Activated effector memory CD4-positive, alpha-beta T cell treated with anti-CD3 and anti-CD28 coated beads, Interleukin-2, amount 50 U/mL, for 16 hours (primary cell): ENCODE measurements at regions not wholly inside any gene's neighbourhood (a gene's known extent, or its start where the extent isn't known, plus 50 kb on each side); places are given as distances from the start of the nearest gene placed in this dataset.
"Not testable (repeated sequence)": the region's sequence is repeated elsewhere in the genome, so short reads cannot be mapped to it uniquely, and the experiment has no call there.

ENCODE experiments used
- DNase-seq: peaks from one replicate; pipeline ENCODE4 v3.0.0-alpha.2; 2020

DNA sequence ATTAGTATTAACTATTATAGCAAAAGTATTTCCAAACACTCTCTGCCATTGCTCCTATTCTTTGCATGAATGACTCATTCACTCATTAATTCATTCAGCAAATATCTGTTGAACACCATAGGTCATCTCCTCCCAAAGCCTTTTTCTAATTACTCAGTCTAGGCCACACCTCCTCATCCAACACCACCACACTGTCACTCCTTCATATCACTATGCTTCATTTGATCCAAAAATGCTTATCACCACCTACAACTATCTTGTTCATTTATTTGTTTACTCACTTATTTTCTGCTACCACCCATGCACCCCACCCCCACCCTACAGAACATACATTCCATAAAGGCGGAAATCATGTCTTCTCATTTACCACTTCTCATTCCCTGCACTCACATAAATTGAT lies 94.4 kb upstream of the TNFSF4 start:
- DNase-seq: no peak

DNA sequence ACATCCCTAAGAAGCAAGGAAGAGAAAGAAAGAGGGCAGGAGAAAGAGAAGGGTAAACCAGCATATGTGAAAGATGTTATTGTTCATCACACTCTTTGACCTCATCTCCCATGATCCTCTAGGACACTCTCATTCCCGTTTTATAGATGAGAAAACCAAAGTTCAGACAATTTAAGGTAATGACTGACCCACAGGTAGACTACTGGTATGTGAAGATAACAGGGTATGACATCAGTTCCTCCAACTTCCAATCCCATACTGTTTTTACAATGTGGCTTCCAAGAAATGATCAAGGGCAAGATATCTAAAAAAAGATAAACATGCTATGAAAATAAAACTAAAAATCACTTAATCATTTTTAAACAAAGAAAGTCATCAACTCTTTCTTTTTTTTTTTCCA lies 95.2 kb upstream of the TNFSF4 start:
- no peak for DNase-seq

DNA sequence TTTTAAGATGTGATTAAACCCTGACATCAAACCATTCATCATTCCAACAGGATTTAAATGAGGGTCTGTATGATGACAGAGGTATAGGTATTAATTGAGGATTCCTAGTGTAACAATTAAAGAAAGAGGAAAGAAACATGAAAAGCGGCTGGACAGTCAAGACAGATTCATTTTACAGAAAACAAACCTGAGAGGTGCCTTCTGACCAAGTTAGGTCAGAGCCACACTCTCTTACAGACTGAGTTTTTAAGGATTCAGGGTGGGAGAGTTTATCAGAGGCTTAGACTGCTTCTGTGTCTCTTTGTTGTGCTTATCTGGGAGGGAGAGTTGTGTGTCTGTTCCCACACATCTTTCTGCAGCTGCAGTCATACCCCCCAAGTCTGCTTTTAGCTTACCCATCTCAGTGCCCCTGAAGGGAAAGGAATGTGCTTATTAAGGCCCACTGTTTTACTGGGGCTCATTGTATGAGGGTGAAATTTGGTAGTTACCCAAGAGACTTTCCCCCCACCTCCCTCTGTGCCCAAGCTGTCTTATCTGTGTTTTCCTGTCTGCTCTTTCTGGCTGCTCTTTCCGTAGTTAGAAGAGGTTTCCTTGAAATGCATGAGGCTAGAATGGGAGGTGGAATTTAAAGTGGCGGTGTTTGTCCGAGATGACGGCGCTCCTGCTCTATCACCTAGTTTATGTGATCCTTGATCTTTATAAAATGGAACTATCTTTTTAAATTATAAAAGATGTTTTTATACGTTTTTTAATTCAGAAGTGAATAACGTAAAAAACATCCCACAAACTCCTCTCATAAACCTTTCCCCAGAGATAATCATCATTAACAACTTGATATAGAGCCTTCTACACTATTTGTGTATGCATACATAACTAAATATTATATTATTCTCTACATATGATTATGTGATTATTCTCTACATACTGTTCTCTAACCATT lies 96.0 kb upstream of the TNFSF4 start:
- no peak for DNase-seq

DNA sequence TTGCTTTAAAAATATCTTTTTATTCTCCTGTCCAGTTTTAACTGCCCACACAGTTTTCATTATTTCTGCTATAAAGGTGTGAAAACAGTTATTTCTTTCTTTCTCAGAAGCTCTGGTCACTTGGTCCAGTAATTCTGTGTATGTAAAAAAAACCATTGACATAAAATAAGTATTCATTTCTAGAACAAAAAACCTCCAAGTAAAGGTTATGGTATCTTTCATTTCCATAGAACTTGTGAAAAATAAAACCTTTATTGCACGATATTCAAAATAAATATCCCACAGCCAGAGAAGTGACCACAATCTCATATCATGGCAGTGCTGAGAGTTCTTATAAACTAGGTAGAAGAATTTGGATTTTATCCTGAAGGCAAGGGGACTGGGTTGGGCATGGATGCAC lies 96.9 kb upstream of the TNFSF4 start:
- DNase-seq: no peak

DNA sequence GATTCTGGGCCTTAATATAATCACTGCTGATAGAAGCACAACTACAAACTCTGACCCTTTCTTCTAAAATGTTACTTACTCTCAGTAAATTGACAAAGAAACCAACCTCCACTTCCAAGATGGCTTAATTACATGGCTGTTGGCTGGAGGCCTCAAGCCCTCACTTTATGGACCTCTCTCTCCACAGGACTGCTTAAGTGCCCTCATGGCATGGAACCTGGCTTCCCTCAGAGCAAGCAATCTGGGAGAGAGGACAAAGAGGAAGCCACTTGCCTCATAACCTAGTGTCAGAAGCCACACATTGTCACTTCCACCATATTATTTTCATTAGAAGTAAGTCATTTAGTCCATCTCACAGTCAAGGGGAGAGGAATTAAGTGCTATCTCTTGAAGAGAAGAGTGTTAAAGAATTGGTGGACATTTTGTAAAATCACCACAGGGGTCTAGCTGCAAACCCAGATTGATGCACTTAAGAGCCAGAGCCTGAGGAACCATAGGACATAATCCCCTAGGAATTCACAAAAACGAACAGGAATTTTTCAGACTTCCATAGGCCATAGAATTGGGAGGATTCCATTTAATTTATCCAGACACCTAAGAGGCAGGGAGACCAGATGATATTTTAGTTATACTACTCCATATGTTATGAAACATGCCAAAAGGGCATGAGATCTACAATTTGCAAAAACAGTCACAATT lies 97.5 kb upstream of the TNFSF4 start:
- DNase-seq: no peak

DNA sequence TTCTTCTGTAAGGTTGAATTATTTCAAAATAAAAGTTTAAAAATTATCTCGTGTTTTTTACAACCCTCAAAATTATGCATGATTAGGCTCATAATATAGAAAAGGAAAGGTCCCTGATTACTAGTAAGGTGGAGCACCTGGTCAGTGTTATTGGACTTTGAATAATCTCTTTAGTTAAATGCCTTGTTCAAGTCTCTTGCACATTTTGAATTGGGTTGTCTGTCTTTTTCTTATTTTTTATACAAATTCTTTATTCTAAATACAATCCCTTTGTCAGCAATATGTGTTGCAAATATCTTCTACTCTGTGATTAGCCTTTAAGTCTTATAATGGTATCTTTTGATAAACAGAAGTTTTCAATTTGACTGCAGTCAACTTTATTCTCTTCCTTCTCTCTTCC lies 100.7 kb upstream of the TNFSF4 start:
- no peak for DNase-seq

DNA sequence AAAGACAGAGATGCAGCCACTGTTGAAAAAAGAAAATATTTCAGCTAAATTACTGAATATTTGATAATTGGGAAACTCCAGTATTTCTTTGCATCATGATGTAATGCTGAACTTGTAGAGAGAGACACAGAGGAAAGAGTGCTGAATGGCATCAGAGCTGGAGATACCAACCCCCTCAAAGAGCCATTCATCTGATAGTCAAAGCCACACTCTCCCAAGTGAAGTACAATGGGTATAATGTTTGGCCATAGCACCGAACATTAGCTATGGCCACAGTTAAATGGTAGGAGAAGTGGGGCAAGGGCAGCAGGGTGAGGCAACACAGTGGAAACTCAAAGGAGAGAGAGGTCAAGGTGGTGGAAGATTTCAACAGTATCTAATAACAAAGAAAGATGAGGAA lies 107.5 kb upstream of the TNFSF4 start:
- DNase-seq: no peak

DNA sequence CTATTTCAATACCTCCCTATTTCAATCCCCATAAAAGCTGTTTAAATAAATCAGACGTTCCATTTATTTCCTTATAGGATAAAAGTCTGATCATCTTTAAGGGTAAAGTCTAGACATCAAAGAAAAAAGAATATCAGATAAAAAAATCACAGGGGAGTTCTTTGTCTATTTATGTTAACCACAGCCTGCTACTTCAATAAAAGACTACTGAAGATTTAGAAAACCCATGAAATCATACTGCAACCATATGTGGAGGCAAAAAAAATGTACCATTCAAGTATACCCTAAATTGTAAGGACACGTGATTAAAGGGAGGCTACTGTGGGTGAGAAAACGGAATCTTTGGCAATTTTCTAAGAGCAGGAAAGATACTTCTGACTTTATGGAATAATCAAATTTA lies 108.2 kb upstream of the TNFSF4 start:
- no peak for DNase-seq

DNA sequence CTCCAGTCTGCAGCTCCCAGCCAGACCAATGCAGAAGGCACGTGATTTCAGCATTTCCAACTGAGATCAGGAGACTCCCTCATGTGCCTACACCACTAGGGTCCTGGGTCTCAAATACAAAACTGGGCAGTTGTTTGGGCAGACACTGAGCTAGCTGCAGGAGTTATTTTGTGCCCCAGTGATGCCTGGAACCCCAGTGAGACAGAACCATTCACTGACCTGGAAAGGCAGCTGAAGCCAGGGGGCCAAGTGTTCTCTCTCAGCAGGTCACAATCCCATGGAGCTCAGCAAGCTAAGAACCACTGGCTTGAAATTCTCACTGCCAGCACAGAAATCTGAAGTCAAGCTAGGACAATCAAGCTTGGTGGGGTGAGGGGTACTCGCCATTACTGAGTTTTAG lies 111.7 kb upstream of the TNFSF4 start:
- DNase-seq: no peak

DNA sequence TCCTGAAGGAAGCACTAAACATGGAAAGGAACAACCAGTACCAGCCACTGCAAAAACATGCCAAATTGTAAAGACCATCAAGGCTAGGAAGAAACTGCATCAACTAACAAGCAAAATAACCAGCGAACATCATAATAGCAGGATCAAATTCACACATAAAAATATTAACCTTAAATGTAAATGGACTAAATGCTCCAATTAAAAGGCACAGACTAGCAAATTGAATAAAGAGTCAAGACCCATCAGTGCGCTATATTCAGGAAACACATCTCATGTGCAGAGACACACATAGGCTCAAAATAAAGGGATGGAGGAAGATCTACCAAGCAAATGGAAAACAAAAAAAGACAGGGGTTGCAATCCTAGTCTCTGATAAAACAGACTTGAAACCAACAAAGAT lies 117.2 kb upstream of the TNFSF4 start:
- DNase-seq: not testable (repeated sequence)

DNA sequence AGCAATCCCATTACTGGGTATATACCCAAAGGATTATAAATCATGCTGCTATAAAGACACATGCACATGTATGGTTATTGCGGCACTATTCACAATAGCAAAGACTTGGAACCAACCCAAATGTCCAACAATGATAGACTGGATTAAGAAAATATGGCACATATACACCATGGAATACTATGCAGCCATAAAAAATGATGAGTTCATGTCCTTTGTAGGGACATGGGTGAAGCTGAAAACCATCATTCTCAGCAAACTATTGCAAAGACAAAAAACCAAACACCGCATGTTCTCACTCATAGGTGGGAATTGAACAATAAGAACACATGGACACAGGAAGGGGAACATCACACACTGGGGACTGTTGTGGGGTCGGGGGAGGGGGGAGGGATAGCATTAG lies 120.9 kb upstream of the TNFSF4 start:
- DNase-seq: not testable (repeated sequence)

DNA sequence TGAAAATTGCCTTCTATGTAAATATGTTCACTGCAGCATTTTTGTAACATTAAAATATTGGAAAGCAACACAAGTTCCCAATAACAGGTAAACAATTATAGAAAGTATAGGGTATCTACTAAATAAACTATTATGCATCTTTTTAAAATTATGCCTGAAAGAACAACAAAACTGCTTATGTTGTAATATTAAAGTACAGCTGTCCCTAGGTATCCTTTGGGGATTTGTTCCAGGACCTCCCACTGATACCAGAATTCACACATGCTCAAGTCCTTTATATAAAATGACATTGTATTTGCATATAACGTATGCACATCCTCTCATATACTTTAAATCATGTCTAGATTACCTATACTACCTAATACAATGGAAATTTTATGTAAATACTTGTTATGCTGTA lies 121.8 kb upstream of the TNFSF4 start:
- no peak for DNase-seq

DNA sequence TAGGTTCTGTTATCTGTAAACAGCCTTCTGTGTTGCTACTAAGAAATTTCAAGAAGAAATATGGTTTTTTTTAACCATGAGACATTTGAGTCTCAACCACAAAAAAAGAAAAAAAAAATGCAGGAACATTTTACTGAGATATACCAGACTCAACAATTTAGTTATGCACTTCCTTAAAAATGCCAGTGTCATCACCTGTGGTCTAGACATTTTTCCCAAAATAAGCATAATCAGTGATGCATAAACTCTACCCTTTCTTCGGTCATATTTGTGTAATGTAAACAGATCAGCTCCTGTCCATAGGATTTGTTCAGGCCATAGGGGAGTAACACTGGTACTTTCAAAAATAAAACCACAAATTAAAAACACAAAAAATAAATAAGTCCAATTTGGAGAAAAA lies 122.6 kb upstream of the TNFSF4 start:
- DNase-seq: no peak

DNA sequence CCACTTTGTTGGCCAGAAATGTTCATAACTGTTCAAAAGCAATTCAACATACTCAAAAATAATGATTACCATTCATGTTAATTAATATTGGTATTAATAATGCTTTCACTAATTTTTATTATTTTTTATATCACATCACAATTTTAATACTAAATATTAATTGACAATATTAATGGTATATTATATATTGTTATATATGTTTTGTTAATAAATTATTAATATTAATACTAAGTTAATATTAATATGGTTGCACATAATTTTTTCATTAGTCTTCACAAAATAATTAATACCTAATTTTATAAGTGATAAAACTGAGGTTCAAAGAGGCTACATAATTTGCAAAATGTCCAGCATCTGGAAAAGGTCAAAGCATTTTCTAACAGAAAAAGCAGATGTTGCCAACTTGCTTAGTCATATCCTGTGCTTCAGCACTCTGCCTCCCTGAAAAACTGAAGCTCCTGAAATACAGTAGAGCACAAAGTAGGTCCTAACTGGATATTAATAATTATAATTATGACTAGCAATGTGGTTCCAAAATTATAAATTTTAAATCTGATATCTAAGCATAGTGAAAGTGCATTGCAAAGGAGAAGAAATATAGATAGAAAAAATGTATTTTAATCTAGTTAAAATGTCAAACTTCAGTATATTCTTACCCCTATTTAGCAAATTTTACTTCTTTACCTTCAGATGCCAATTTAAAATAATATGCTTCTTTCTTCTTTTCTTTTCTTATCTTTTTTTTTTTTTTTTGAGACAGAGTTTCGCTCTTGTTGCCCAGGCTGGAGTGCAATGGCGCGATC lies 123.2 kb upstream of the TNFSF4 start:
- DNase-seq: no peak

DNA sequence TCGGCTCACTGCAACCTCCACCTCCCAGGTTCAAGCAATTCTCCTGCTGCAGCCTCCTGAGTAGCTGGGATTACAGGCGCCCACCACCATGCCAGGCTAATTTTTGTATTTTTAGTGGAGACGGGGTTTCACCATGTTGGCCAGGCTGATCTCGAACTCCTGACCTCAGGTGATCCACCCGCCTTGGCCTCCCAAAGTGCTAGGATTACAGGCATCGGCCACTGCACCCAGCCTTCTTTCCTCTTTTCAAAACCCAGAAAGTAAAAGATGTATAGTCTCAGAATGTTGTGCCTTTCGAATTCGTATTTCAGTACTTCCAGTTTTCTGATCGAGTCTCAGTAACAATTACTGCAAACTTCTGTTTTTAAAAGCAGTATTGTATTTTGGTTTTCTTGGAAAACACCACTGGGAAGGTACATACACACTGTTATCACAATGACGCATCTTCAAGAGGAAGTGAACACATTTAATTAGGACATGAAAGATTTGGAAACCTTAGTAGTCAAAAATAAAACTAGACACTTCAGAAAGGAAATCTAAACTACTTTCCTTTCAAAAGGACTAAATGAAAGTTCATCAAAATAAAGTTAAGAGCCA lies 123.9 kb upstream of the TNFSF4 start:
- not testable (repeated sequence) for DNase-seq

DNA sequence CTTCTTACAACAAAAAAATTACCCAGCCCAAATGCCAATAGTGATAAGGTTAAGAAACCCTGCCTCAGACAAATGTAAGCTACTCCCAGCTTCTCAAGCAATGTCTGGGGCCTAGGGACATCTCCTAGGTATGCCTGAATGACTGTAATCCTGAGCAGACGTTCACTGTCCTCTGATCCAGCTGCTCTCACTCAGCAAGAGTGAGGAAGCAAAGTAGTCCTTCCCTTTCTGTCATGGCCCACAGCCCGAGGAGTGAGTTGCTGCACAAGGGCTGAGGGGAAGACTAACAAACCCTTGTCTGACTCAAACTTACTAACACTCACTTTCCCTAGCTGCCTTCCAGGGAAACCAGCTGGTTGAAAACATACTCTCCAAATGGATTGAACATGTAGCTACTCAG lies 124.9 kb upstream of the TNFSF4 start:
- DNase-seq: no peak

DNA sequence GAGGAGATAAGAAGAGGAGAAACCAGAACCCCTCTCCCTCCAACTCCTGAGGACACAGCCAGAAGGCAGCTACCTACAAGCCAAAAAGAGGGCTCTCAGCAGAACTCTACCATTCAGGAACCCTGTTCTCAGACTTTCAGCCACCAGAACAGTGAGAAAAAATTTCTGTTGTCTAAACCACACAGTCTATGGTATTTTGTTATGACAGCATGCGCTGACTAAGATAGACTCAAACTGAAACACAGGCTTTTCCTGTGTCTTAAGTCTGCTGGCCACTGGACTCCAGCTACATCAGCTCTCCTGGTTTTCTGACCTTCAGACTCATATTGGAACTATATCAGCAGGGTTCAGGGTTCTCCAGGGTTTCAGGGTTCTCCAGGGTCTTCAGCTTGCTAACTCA lies 126.5 kb upstream of the TNFSF4 start:
- DNase-seq: no peak

DNA sequence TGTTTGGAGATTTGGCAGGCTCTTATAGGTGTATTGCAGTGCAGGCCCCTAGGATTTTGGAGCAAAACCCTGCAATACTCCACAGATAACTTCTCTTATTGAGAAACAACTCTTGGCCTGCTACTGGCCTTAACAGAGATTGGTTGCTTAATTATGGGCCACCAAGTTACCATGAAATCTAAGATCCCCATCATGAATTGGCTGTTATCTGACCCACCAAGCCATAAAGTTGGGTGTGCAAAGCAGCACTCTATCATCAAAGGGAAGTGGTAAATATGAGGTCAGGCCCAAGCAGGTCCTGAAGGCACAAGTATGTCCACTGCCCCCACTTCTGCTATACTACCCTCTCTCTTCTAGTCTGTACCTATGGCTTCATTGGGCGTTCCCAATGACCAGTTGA lies 130.0 kb upstream of the TNFSF4 start:
- DNase-seq: no peak

DNA sequence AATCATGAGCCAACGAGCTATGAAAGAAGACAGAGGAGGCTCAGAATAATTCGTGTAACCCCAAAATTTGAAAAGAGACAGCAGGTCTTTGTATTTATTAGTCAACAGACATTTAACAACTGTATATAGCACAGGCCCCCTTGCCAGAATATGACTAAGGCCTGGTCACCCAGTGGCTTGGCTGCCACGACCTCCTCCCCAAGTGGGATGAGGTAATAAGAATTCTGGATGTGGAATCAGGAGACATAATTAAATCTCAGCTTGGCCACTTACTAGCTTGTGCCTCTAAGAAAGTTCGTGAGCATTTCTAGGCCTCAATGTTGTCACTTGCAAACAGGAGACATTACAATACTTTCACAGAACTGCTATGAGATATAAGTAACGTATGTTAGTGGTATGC lies 134.2 kb upstream of the TNFSF4 start:
- DNase-seq: no peak

DNA sequence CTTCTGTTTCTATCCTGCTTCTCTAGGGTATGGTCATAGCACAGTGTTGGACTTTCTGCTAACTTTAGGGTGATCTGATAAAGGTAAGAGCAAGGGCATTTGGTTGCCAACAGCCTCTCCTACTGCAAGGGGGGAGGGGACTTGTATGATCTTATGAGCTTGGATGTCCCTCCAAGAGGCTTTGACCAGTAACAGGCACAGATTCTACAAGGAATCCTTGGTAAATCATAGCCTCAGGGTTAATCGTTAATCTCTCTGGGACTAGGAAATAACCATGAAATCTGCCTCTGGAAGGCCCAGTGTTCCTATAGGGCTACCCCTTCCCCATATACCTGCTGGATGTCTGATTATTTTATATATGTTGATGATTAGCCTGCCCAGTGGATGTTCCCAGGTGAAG lies 134.8 kb upstream of the TNFSF4 start:
- DNase-seq: no peak

DNA sequence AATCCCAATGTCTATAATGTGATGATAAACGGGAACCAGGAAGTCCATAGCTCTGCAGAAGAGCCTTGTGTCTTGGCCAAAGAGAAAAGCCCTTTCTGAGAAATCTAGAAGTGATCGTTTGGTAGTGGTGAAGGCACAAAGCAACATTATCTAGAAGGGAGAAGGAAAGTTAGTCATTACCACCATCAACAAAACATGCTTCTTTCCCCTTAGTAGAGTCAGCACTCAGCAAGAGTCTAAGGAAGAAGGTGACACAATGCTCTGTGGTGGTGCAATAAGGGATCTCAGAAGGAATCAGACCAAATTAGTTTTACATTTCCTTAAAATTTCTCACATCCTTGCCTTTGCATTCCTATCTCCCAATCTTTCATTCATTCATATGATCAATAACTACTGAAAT lies 134.4 kb upstream of the PRDX6 start:
- DNase-seq: no peak

DNA sequence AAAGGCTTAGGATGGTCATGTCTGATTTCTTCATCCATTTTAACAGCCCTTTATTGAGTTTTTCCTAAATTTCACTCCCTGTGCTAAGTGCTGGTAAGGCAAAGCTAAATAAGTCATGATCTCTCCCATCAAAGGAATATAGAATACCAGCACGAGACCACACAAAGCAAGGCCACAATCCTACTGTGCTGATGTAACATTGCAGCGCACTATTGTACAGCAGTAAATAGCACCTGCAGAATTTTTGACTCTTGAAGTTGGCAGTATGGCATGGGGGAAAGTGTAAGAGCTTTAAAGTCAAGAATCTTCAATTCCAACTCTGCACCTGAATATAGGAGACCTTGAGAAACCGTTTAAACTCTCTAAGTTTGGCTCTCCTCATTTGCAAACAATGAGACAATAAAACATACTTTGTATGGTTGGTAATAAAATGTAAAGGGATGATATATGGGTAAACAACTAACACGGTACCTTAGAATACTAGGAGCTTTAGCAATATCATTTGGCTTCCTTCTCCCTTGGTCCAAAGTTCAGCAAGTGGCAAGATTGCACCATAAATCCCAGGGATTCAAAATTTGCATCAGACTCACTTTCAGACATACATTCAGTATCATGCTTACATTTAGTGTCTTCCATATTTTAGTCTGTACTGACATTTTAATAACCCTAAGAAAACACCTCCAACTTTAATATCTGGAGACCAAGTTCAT lies 132.9 kb upstream of the PRDX6 start:
- DNase-seq: no peak
